ENCODE measurements at regions not wholly inside any gene's neighbourhood (a gene's known extent, or its start where the extent isn't known, plus 50 kb on each side); places are given as distances from the start of the nearest gene placed in this dataset.

- Histone ChIP-seq H3K23ac (ENCODE audit: low read length in 2 of 2) (no peak overlapping the region), H3K18ac (ENCODE audit: low read depth in 1 of 2, low read length in 2 of 2) (no peak overlapping the region), H3K9ac (ENCODE audit: low read length) (no peak overlapping the region), H4K91ac (ENCODE audit: low read length) (no peak overlapping the region), H3K27me3 (ENCODE audit: control insufficient read depth in 1 of 2, insufficient read depth in 1 of 2, low read length in 2 of 2) (no peaks in the 10 kb centered on the region), H2AFZ (ENCODE audit: low read depth, low read length) (no peak overlapping the region), H3K79me1 (replicated peaks; ENCODE audit: low read length, poor library complexity, severe bottlenecking) (no peaks in the 10 kb centered on the region), H2BK12ac (ENCODE audit: low read length in 2 of 2) (no peak overlapping the region), H4K8ac (ENCODE audit: low read length) (no peak overlapping the region), H3K36me3 (ENCODE audit: control insufficient read depth in 1 of 2, insufficient read depth in 2 of 2, low read depth in 1 of 2, low read length in 2 of 2) (no peaks in the 10 kb centered on the region), H2BK5ac (ENCODE audit: low read depth, low read length, poor library complexity, severe bottlenecking) (no peak overlapping the region), H3K4ac (ENCODE audit: low read depth in 1 of 2, low read length in 2 of 2) (no peak overlapping the region), H2BK15ac (ENCODE audit: low read depth, poor library complexity, severe bottlenecking) (no peak overlapping the region), H2AK5ac (ENCODE audit: low read length, severe bottlenecking) (no peak overlapping the region), H3K27ac (ENCODE audit: low read length, poor library complexity, severe bottlenecking) (no peak overlapping the region), H2BK120ac (ENCODE audit: low read depth, low read length) (no peak overlapping the region), H3K4me3 (ENCODE audit: insufficient read depth in 1 of 2, low read depth in 1 of 2, low read length in 2 of 2) (no peak overlapping the region), H3K4me1 (ENCODE audit: control insufficient read depth, insufficient read depth, low read depth, low read length) (no peaks in the 10 kb centered on the region), H3K4me2 (ENCODE audit: low read length, poor library complexity, severe bottlenecking) (no peak overlapping the region), H3K14ac (ENCODE audit: low read length in 2 of 2) (no peak overlapping the region), H3K9me3 (ENCODE audit: control insufficient read depth, low read length) (peaks cover 3% of the 10 kb centered on the region)
- DNase-seq: no peak
Observed at GRCh38 chr15:87135109-87135508, 1055.4 kb downstream of the AGBL1 start.

DNA sequence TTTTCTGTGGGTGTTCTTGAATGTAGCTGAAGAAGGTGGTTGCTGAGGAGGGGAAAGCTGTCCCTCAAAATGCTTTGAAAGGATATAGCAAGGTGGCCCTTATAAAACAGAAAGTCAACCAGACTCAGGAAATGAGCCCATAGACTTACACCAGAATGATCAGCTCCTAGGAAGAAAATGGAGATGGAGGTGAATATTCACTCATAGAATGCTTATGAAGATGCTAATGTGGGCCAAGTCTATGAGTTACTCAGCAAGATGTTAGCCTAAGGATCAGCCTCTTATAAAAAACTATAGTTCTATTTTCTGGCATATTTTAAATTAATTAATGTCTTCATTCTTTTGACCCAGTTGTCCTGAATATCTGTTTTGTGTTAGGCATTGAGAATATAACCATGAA is 1054.0 kb downstream of the AGBL1 start:
- Histone ChIP-seq H3K36me3 (ENCODE audit: control insufficient read depth in 1 of 2, insufficient read depth in 2 of 2, low read depth in 1 of 2, low read length in 2 of 2) (no peaks in the 10 kb centered on the region), H2AK5ac (ENCODE audit: low read length, severe bottlenecking) (no peak overlapping the region), H2BK12ac (ENCODE audit: low read length in 2 of 2) (no peak overlapping the region), H3K4me3 (ENCODE audit: insufficient read depth in 1 of 2, low read depth in 1 of 2, low read length in 2 of 2) (no peak overlapping the region), H2BK120ac (ENCODE audit: low read depth, low read length) (no peak overlapping the region), H3K4me1 (ENCODE audit: control insufficient read depth, insufficient read depth, low read depth, low read length) (no peaks in the 10 kb centered on the region), H3K4me2 (ENCODE audit: low read length, poor library complexity, severe bottlenecking) (no peak overlapping the region), H2AFZ (ENCODE audit: low read depth, low read length) (no peak overlapping the region), H3K79me1 (replicated peaks; ENCODE audit: low read length, poor library complexity, severe bottlenecking) (no peaks in the 10 kb centered on the region), H3K9ac (ENCODE audit: low read length) (no peak overlapping the region), H3K14ac (ENCODE audit: low read length in 2 of 2) (no peak overlapping the region), H3K27me3 (ENCODE audit: control insufficient read depth in 1 of 2, insufficient read depth in 1 of 2, low read length in 2 of 2) (no peaks in the 10 kb centered on the region), H2BK5ac (ENCODE audit: low read depth, low read length, poor library complexity, severe bottlenecking) (no peak overlapping the region), H3K9me3 (ENCODE audit: control insufficient read depth, low read length) (peaks cover 1% of the 10 kb centered on the region), H3K23ac (ENCODE audit: low read length in 2 of 2) (no peak overlapping the region), H2BK15ac (ENCODE audit: low read depth, poor library complexity, severe bottlenecking) (no peak overlapping the region), H4K8ac (ENCODE audit: low read length) (no peak overlapping the region), H3K4ac (ENCODE audit: low read depth in 1 of 2, low read length in 2 of 2) (no peak overlapping the region), H4K91ac (ENCODE audit: low read length) (no peak overlapping the region), H3K27ac (ENCODE audit: low read length, poor library complexity, severe bottlenecking) (no peak overlapping the region), H3K18ac (ENCODE audit: low read depth in 1 of 2, low read length in 2 of 2) (no peak overlapping the region)
- no peak for DNase-seq

- Histone ChIP-seq H3K14ac (ENCODE audit: low read length in 2 of 2) (no peak overlapping the region), H2BK5ac (ENCODE audit: low read depth, low read length, poor library complexity, severe bottlenecking) (no peak overlapping the region), H3K23ac (ENCODE audit: low read length in 2 of 2) (no peak overlapping the region), H2BK120ac (ENCODE audit: low read depth, low read length) (no peak overlapping the region), H3K4me2 (ENCODE audit: low read length, poor library complexity, severe bottlenecking) (no peak overlapping the region), H3K27me3 (ENCODE audit: control insufficient read depth in 1 of 2, insufficient read depth in 1 of 2, low read length in 2 of 2) (no peaks in the 10 kb centered on the region), H3K4ac (ENCODE audit: low read depth in 1 of 2, low read length in 2 of 2) (no peak overlapping the region), H3K18ac (ENCODE audit: low read depth in 1 of 2, low read length in 2 of 2) (no peak overlapping the region), H3K9ac (ENCODE audit: low read length) (no peak overlapping the region), H3K79me1 (replicated peaks; ENCODE audit: low read length, poor library complexity, severe bottlenecking) (no peaks in the 10 kb centered on the region), H4K8ac (ENCODE audit: low read length) (no peak overlapping the region), H3K36me3 (ENCODE audit: control insufficient read depth in 1 of 2, insufficient read depth in 2 of 2, low read depth in 1 of 2, low read length in 2 of 2) (no peaks in the 10 kb centered on the region), H2AFZ (ENCODE audit: low read depth, low read length) (no peak overlapping the region), H2BK12ac (ENCODE audit: low read length in 2 of 2) (no peak overlapping the region), H3K9me3 (ENCODE audit: control insufficient read depth, low read length) (peaks cover 6% of the 10 kb centered on the region), H3K4me1 (ENCODE audit: control insufficient read depth, insufficient read depth, low read depth, low read length) (no peaks in the 10 kb centered on the region), H2BK15ac (ENCODE audit: low read depth, poor library complexity, severe bottlenecking) (no peak overlapping the region), H4K91ac (ENCODE audit: low read length) (no peak overlapping the region), H2AK5ac (ENCODE audit: low read length, severe bottlenecking) (no peak overlapping the region), H3K27ac (ENCODE audit: low read length, poor library complexity, severe bottlenecking) (no peak overlapping the region), H3K4me3 (ENCODE audit: insufficient read depth in 1 of 2, low read depth in 1 of 2, low read length in 2 of 2) (no peak overlapping the region)
- no peak for DNase-seq
- WGBS: no CpG with 5 or more reads among the region's 1 CpG
Observed at GRCh38 chr15:87131067-87131466, 1051.4 kb downstream of the AGBL1 start.

GRCh38 chr15:87129916-87130315 is 1050.2 kb downstream of the AGBL1 start:
- Histone ChIP-seq H3K27me3 (ENCODE audit: control insufficient read depth in 1 of 2, insufficient read depth in 1 of 2, low read length in 2 of 2) (no peaks in the 10 kb centered on the region), H3K9me3 (ENCODE audit: control insufficient read depth, low read length) (peaks cover 6% of the 10 kb centered on the region), H2BK5ac (ENCODE audit: low read depth, low read length, poor library complexity, severe bottlenecking) (no peak overlapping the region), H2AK5ac (ENCODE audit: low read length, severe bottlenecking) (no peak overlapping the region), H3K36me3 (ENCODE audit: control insufficient read depth in 1 of 2, insufficient read depth in 2 of 2, low read depth in 1 of 2, low read length in 2 of 2) (no peaks in the 10 kb centered on the region), H2BK12ac (ENCODE audit: low read length in 2 of 2) (no peak overlapping the region), H3K9ac (ENCODE audit: low read length) (no peak overlapping the region), H2BK120ac (ENCODE audit: low read depth, low read length) (no peak overlapping the region), H4K8ac (ENCODE audit: low read length) (no peak overlapping the region), H3K27ac (ENCODE audit: low read length, poor library complexity, severe bottlenecking) (no peak overlapping the region), H3K23ac (ENCODE audit: low read length in 2 of 2) (no peak overlapping the region), H3K4me3 (ENCODE audit: insufficient read depth in 1 of 2, low read depth in 1 of 2, low read length in 2 of 2) (no peak overlapping the region), H3K4me2 (ENCODE audit: low read length, poor library complexity, severe bottlenecking) (no peak overlapping the region), H2AFZ (ENCODE audit: low read depth, low read length) (no peak overlapping the region), H3K4me1 (ENCODE audit: control insufficient read depth, insufficient read depth, low read depth, low read length) (no peaks in the 10 kb centered on the region), H3K18ac (ENCODE audit: low read depth in 1 of 2, low read length in 2 of 2) (no peak overlapping the region), H3K4ac (ENCODE audit: low read depth in 1 of 2, low read length in 2 of 2) (no peak overlapping the region), H3K79me1 (replicated peaks; ENCODE audit: low read length, poor library complexity, severe bottlenecking) (no peaks in the 10 kb centered on the region), H4K91ac (ENCODE audit: low read length) (no peak overlapping the region), H3K14ac (ENCODE audit: low read length in 2 of 2) (no peak overlapping the region), H2BK15ac (ENCODE audit: low read depth, poor library complexity, severe bottlenecking) (no peak overlapping the region)
- DNase-seq: no peak
- WGBS: 100% methylated on average over 1 of the region's 1 CpG
